ENCODE measurements at regions not wholly inside any gene's neighbourhood (a gene's known extent, or its start where the extent isn't known, plus 50 kb on each side); places are given as distances from the start of the nearest gene placed in this dataset.

DNA sequence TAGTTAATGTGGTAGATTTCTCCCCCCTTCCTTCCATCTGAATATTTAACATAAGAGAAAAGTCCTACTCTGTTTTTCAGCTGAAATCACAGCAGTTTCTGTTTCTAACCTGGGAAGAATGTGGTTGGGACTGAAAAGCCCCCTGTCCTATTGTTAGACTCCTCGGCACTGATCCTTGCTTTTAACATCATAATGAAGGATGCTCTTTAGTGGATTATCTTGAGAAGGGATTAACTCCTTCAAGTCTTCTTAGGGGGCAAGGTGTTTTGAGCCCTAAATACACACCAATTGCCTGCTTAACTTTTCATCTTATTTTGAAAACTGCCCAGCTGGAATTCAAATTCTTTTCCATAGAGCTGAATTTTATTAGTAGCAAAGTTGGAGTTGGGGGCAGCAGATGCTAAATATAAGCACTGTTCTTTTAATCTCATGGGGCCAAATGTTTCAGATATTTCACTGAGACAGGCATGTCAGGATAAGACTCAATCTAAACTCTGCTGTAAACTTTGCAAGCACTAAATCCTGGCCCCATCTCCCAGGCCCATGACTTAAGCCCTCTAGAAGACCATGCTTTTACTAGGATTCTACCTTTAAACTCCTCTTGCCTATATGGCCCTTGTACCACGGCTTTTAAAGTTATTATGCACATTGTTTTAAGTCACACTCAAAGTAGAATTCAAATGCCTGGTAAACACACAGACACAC is 243.2 kb upstream of the NR2F2 start:
- H3K4me3 ChIP-seq (ENCODE audit: low read length) = no peak overlapping the region
- no peaks in the 10 kb centered on the region for H3K36me3 ChIP-seq (ENCODE audit: control insufficient read depth, insufficient read depth, low read length)
- H2BK120ac ChIP-seq (ENCODE audit: low read depth, low read length) = no peak overlapping the region
- H3K79me1 ChIP-seq (ENCODE audit: low read length) = no peaks in the 10 kb centered on the region
- DNase-seq = peak; percentile 57
- H3K18ac ChIP-seq (ENCODE audit: low read length) = no peak overlapping the region
- H3K23ac ChIP-seq (ENCODE audit: low read length) = no peak overlapping the region
- H2BK15ac ChIP-seq (replicated peaks; ENCODE audit: low read depth) = no peak overlapping the region
- WGBS (ENCODE audit: extremely low coverage, insufficient coverage, low lambda C conversion rate) = no CpG with 5 or more reads among the region's 2 CpGs
- no peak overlapping the region for H3K27ac ChIP-seq (ENCODE audit: low read depth, low read length)
- peaks cover 26% of the 10 kb centered on the region for H3K27me3 ChIP-seq (ENCODE audit: insufficient read depth, low read length, poor library complexity)
- no peaks in the 10 kb centered on the region for H3K79me2 ChIP-seq (ENCODE audit: control insufficient read depth, insufficient read depth, low read length)
- no peak overlapping the region for H3K4ac ChIP-seq (ENCODE audit: low read depth, low read length)
- H3K9ac ChIP-seq (ENCODE audit: low read length) = no peak overlapping the region
- no peak overlapping the region for H3K56ac ChIP-seq (ENCODE audit: low read length)
- H2AK5ac ChIP-seq (ENCODE audit: low read length) = no peak overlapping the region
- H4K5ac ChIP-seq (ENCODE audit: low read length) = no peak overlapping the region
- H4K8ac ChIP-seq (ENCODE audit: low read depth, low read length) = no peak overlapping the region
- no peaks in the 10 kb centered on the region for H3K4me1 ChIP-seq (ENCODE audit: control insufficient read depth, low read depth, low read length)
- H2BK5ac ChIP-seq (ENCODE audit: low read length) = no peak overlapping the region
- no peak overlapping the region for H3K4me2 ChIP-seq (ENCODE audit: low read length)

GRCh38 chr15:96088650-96089049 is 241.8 kb upstream of the NR2F2 start:
- H3K4me2 ChIP-seq (ENCODE audit: low read length) = no peak overlapping the region
- no peak overlapping the region for H3K56ac ChIP-seq (ENCODE audit: low read length)
- H4K5ac ChIP-seq (ENCODE audit: low read length) = no peak overlapping the region
- no peaks in the 10 kb centered on the region for H3K79me1 ChIP-seq (ENCODE audit: low read length)
- H3K9ac ChIP-seq (ENCODE audit: low read length) = no peak overlapping the region
- no peak overlapping the region for H3K4me3 ChIP-seq (ENCODE audit: low read length)
- no peak overlapping the region for H2BK15ac ChIP-seq (replicated peaks; ENCODE audit: low read depth)
- no peak overlapping the region for H2AK5ac ChIP-seq (ENCODE audit: low read length)
- no peak overlapping the region for H3K23ac ChIP-seq (ENCODE audit: low read length)
- H3K4ac ChIP-seq (ENCODE audit: low read depth, low read length) = no peak overlapping the region
- H2BK120ac ChIP-seq (ENCODE audit: low read depth, low read length) = no peak overlapping the region
- H3K27me3 ChIP-seq (ENCODE audit: insufficient read depth, low read length, poor library complexity) = peaks cover 26% of the 10 kb centered on the region
- no peaks in the 10 kb centered on the region for H3K79me2 ChIP-seq (ENCODE audit: control insufficient read depth, insufficient read depth, low read length)
- no CpG with 5 or more reads among the region's 1 CpG for WGBS (ENCODE audit: extremely low coverage, insufficient coverage, low lambda C conversion rate)
- no peaks in the 10 kb centered on the region for H3K4me1 ChIP-seq (ENCODE audit: control insufficient read depth, low read depth, low read length)
- no peak overlapping the region for H4K8ac ChIP-seq (ENCODE audit: low read depth, low read length)
- DNase-seq = no peak
- no peak overlapping the region for H3K18ac ChIP-seq (ENCODE audit: low read length)
- no peak overlapping the region for H2BK5ac ChIP-seq (ENCODE audit: low read length)
- no peak overlapping the region for H3K27ac ChIP-seq (ENCODE audit: low read depth, low read length)
- H3K36me3 ChIP-seq (ENCODE audit: control insufficient read depth, insufficient read depth, low read length) = no peaks in the 10 kb centered on the region

- Histone ChIP-seq H2BK15ac (replicated peaks; ENCODE audit: low read depth) (no peak overlapping the region), H3K4me1 (ENCODE audit: control insufficient read depth, low read depth, low read length) (no peaks in the 10 kb centered on the region), H2BK120ac (ENCODE audit: low read depth, low read length) (no peak overlapping the region), H3K4me3 (ENCODE audit: low read length) (no peak overlapping the region), H4K8ac (ENCODE audit: low read depth, low read length) (no peak overlapping the region), H3K23ac (ENCODE audit: low read length) (no peak overlapping the region), H4K5ac (ENCODE audit: low read length) (no peak overlapping the region), H3K9ac (ENCODE audit: low read length) (no peak overlapping the region), H2BK5ac (ENCODE audit: low read length) (no peak overlapping the region), H3K56ac (ENCODE audit: low read length) (no peak overlapping the region), H3K4me2 (ENCODE audit: low read length) (no peak overlapping the region), H3K27me3 (ENCODE audit: insufficient read depth, low read length, poor library complexity) (peaks cover 24% of the 10 kb centered on the region), H3K27ac (ENCODE audit: low read depth, low read length) (no peak overlapping the region), H3K79me2 (ENCODE audit: control insufficient read depth, insufficient read depth, low read length) (no peaks in the 10 kb centered on the region), H3K36me3 (ENCODE audit: control insufficient read depth, insufficient read depth, low read length) (no peaks in the 10 kb centered on the region), H3K4ac (ENCODE audit: low read depth, low read length) (no peak overlapping the region), H3K79me1 (ENCODE audit: low read length) (no peaks in the 10 kb centered on the region), H3K18ac (ENCODE audit: low read length) (no peak overlapping the region), H2AK5ac (ENCODE audit: low read length) (no peak overlapping the region)
- no CpG with 5 or more reads among the region's 11 CpGs for WGBS (ENCODE audit: extremely low coverage, insufficient coverage, low lambda C conversion rate)
- DNase-seq = no peak
These were observed 241.0 kb upstream of the NR2F2 start for GRCh38 chr15:96089405-96090058.

DNA sequence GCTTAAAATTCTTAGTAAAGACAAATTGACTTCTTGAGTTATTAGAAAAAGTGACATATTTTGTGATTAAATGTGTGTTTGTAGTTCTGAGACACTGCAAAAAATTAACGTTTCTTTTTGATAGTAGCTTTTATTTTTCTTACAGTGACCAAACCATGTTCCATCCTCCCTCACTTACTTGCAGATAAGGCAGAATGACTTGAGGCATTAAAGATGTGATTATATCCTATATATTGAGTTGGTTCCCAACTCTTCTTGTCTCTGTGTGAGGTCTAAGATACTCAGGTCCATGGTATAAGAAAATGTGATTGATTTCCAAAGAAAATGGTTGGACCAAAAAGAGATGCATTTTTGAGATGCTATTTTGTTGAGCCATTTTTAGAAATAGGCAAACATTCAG is 238.3 kb upstream of the NR2F2 start:
- no peak overlapping the region for H3K27ac ChIP-seq (ENCODE audit: low read depth, low read length)
- H3K4me1 ChIP-seq (ENCODE audit: control insufficient read depth, low read depth, low read length) = no peaks in the 10 kb centered on the region
- H3K9ac ChIP-seq (ENCODE audit: low read length) = no peak overlapping the region
- H2BK120ac ChIP-seq (ENCODE audit: low read depth, low read length) = no peak overlapping the region
- H2BK5ac ChIP-seq (ENCODE audit: low read length) = no peak overlapping the region
- no peak overlapping the region for H2BK15ac ChIP-seq (replicated peaks; ENCODE audit: low read depth)
- H3K4me3 ChIP-seq (ENCODE audit: low read length) = no peak overlapping the region
- no peaks in the 10 kb centered on the region for H3K79me1 ChIP-seq (ENCODE audit: low read length)
- H3K23ac ChIP-seq (ENCODE audit: low read length) = no peak overlapping the region
- WGBS (ENCODE audit: extremely low coverage, insufficient coverage, low lambda C conversion rate) = no CpG with 5 or more reads among the region's 1 CpG
- no peak overlapping the region for H4K5ac ChIP-seq (ENCODE audit: low read length)
- no peak overlapping the region for H2AK5ac ChIP-seq (ENCODE audit: low read length)
- H3K27me3 ChIP-seq (ENCODE audit: insufficient read depth, low read length, poor library complexity) = peaks cover 20% of the 10 kb centered on the region
- no peak for DNase-seq
- no peak overlapping the region for H3K4me2 ChIP-seq (ENCODE audit: low read length)
- H3K36me3 ChIP-seq (ENCODE audit: control insufficient read depth, insufficient read depth, low read length) = no peaks in the 10 kb centered on the region
- H4K8ac ChIP-seq (ENCODE audit: low read depth, low read length) = no peak overlapping the region
- H3K18ac ChIP-seq (ENCODE audit: low read length) = no peak overlapping the region
- no peak overlapping the region for H3K56ac ChIP-seq (ENCODE audit: low read length)
- H3K4ac ChIP-seq (ENCODE audit: low read depth, low read length) = no peak overlapping the region
- H3K79me2 ChIP-seq (ENCODE audit: control insufficient read depth, insufficient read depth, low read length) = no peaks in the 10 kb centered on the region

GRCh38 chr15:96093063-96093462 is 237.4 kb upstream of the NR2F2 start:
- no peak overlapping the region for H3K56ac ChIP-seq (ENCODE audit: low read length)
- no peak overlapping the region for H2BK15ac ChIP-seq (replicated peaks; ENCODE audit: low read depth)
- H3K79me1 ChIP-seq (ENCODE audit: low read length) = no peaks in the 10 kb centered on the region
- H3K18ac ChIP-seq (ENCODE audit: low read length) = no peak overlapping the region
- no peak overlapping the region for H3K4ac ChIP-seq (ENCODE audit: low read depth, low read length)
- no peak overlapping the region for H2BK120ac ChIP-seq (ENCODE audit: low read depth, low read length)
- H3K23ac ChIP-seq (ENCODE audit: low read length) = no peak overlapping the region
- no peak overlapping the region for H3K27ac ChIP-seq (ENCODE audit: low read depth, low read length)
- no peak overlapping the region for H2BK5ac ChIP-seq (ENCODE audit: low read length)
- H3K27me3 ChIP-seq (ENCODE audit: insufficient read depth, low read length, poor library complexity) = peaks cover 18% of the 10 kb centered on the region
- peak; percentile 51 for DNase-seq
- no peak overlapping the region for H3K4me3 ChIP-seq (ENCODE audit: low read length)
- H3K4me2 ChIP-seq (ENCODE audit: low read length) = no peak overlapping the region
- no peaks in the 10 kb centered on the region for H3K79me2 ChIP-seq (ENCODE audit: control insufficient read depth, insufficient read depth, low read length)
- H4K5ac ChIP-seq (ENCODE audit: low read length) = no peak overlapping the region
- H3K9ac ChIP-seq (ENCODE audit: low read length) = no peak overlapping the region
- no peaks in the 10 kb centered on the region for H3K4me1 ChIP-seq (ENCODE audit: control insufficient read depth, low read depth, low read length)
- no peaks in the 10 kb centered on the region for H3K36me3 ChIP-seq (ENCODE audit: control insufficient read depth, insufficient read depth, low read length)
- H4K8ac ChIP-seq (ENCODE audit: low read depth, low read length) = no peak overlapping the region
- WGBS (ENCODE audit: extremely low coverage, insufficient coverage, low lambda C conversion rate) = no CpG with 5 or more reads among the region's 2 CpGs
- no peak overlapping the region for H2AK5ac ChIP-seq (ENCODE audit: low read length)
